Pons (tissue), 1 donor: ENCODE measurements at regions not wholly inside any gene's neighbourhood (a gene's known extent, or its start where the extent isn't known, plus 50 kb on each side); places are given as distances from the start of the nearest gene placed in this dataset.
"Not testable (repeated sequence)": the region's sequence is repeated elsewhere in the genome, so short reads cannot be mapped to it uniquely, and the experiment has no call there.

Experiments
- DNase-seq: peaks from one replicate; pipeline ENCODE4 v3.0.0-alpha.2; 2016; ENCODE audit warnings: low spot score

DNA sequence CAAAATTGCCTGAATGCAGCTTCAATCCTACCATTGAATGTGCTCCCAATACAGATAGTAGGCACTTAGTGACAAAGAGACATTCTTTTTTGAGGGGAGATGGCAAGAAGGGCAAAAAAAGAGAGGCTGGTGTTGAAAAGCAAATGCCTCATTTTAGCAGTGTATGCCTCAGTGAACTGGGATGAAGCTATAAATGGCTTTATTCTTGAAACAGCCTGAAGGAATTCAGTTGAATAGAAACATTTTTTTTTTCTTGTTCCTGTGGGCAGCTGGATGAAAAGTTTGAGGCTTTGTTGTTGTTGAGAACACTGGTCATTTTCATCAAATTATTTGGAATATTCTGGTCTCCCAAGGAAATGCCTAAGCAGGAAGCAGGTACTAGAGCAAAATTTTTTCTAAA is 228.9 kb downstream of the RNF144A start:
- peak; percentile 10 for DNase-seq

DNA sequence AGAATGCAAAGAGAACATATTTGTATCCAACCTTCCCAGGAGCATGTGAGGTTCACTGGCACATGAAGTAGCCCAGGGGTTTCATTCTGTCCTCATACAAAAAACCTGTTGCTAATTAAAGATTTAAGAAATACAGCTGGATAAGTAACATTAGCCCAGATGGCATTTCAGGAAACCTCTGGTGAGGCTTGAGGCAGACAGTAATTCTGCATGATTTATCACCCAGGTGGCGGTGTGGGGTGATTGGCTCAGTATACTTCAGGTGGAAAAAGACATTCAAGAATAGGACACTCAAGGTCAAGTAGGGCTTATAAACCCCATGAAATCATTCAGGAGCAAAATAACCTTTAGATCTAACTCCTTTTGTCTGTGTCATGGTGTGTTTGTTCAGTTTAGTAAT is 237.4 kb downstream of the RNF144A start:
- DNase-seq = no peak

DNA sequence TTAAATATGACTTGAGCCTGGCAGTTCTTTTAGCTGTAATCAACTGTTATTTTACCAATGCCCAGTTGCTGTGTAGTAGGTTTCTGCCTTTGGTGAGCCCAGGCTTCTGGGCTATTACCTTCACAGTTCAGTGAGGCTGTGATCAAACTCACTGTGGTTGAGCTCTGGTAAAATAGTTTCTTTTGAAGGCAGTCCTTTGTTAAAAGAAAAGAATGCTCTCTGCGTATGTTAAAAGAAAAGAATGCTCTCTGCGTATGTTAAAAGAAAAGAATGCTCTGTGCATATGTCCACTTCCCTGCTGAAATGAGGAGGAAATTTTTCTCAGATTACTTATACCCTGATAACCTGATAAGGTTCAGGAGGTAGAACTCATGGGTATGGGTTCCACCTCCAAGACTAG is 244.3 kb downstream of the RNF144A start:
- no peak for DNase-seq

DNA sequence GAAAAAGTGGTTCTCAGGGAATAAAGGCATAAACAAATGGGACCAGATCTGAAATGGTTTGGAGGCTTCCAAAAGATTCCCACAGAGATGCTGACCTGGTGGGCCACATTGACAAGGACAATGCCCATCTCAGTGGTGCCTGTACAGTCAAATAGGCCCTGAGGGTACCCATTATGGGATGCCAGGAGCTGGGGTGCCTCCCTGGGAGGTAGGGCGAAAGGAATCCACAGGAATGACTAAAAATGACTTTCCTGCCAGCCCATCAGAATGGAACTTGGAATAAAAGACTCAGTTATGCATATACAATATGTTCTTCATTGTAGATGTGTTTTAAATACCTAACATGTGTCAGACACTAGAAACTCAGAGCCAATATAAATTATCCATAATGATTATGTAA is 248.5 kb downstream of the RNF144A start:
- no peak for DNase-seq

DNA sequence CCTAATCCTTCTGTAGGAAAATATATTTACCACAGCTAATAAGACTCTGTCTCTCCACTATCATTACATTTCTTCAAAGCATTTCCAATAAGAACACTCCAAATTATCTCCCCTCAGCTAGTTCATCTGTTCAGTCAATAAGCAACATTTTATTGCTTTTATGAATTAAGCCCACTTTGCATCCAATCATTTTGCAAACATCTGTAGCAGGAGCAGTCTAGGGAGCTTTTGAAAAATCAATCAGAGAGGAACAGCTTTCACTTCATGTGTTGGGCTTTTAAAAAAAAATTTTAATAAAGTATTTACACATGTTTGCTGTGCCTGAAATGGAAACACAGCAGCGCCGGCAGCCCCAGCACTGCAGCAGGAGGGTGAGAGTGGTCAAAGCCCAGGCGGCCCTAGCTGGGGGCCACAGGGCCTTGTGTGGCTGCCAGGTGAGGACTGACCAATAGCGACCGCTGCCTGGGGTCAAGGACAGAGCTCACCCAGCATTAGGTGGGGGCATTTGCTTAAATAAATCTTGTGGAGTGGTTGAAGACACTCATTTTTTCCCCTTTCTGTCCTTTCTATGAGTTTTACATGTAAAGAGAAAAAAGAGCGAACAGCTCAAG is 250.7 kb downstream of the RNF144A start:
- DNase-seq = no peak

DNA sequence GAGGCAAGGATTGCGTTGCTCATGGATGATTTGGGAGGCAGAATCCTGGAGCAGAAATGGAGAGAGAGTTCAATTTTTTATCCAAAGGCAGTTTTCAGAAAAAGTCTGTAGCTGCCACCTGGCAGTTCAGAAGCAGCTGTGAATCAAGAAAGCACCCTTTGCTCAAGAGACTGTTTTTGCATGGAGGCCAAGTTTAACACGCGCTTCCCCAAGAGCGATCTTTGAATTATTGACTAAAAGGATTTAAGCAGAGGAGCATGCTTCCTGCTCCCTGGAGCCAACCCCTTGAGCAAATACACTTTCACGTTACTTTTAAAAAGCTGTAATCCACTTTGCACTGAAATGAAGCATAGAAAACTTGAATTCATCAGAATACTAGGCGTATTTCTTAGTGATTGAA is 252.4 kb downstream of the RNF144A start:
- DNase-seq = no peak

DNA sequence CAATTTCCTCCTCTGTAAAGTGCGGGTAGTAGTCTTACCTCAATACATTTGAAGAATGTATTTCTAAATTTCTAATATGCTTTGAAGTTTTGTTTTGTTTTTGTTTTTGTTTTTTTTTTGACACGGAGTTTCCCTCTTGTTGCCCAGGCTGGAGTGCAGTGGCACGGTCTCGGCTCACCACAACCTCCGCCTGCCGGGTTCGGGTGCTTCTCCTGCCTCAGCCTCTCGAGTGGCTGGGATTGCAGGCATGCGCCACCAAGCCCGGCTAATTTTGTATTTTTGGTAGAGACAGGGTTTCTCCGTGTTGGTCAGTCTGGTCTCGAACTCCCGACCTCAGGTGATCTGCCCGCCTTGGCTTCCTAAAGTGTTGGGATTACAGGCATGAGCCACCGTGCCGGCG is 261.8 kb downstream of the RNF144A start:
- not testable (repeated sequence) for DNase-seq

DNA sequence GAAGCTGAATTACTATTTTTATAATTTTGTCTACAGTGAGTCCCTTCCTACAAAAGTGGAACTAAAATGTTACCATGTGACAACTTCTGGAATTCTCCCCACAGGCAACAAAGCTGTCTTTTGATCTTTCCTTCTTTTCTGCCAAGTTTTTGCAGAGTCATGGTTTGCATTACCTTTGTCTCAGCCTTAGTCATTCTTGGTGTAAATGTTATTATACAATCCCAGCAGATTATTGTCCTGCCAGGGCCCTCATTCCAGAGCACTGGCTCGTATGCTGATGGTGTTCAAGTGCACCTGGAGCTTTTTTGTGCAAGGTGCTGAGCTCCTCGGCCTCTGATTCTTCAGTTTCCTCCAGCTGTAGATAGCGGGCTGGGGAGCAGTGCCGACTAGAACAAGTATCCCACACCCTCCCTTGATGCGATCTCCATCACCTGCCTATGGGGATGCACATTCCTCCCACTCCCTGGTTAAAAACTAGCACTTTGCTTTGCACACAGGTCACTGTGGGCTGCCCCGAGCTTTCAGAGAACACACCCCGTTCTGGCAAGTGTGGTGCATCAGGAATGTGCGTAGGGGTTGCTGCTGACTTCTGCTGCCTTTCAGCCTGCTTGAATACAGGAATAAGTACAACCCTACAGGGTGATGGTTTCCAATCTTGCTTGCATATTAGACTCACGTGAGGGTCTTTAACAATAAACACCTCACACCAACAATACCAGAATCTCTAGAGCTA is 263.6 kb downstream of the RNF144A start:
- DNase-seq = peak; percentile 22

DNA sequence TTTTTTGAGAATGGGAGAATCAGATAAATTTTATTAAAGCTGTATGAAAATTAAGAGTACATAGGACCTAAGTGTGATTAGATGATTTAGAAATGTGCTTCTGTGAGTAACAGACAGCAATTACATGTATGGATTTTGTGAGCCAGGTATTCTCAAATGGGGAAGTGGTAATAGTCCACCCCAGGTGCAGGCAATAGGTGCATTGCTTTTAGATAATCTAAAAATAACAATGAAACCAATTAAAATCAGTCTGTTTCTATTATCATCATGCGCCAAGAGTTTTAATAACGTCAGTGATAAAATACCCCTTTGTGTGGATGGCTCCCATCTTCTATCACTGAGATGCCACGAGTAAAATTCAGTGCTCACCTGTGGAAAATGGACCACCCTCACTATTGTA is 265.3 kb downstream of the RNF144A start:
- DNase-seq = no peak

DNA sequence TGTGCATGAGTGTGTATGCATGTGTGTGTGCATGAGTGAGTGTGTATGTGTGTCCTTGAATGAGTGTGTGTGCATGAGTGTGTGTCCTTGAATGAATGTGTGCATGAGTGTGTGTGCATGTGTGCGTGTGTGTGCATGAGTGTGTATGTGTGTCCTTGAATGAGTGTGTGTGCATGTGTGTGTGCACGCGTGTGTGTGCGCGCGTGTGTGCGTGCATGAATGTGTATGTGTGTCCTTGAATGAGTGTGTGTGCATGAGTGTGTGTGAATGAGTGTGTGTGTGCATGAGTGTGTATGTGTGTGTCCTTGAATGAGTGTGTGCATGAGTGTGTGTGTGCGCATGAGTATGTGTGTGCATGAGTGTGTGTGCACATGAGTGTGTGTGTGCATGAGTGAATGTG is 271.9 kb downstream of the RNF144A start:
- DNase-seq = no peak

DNA sequence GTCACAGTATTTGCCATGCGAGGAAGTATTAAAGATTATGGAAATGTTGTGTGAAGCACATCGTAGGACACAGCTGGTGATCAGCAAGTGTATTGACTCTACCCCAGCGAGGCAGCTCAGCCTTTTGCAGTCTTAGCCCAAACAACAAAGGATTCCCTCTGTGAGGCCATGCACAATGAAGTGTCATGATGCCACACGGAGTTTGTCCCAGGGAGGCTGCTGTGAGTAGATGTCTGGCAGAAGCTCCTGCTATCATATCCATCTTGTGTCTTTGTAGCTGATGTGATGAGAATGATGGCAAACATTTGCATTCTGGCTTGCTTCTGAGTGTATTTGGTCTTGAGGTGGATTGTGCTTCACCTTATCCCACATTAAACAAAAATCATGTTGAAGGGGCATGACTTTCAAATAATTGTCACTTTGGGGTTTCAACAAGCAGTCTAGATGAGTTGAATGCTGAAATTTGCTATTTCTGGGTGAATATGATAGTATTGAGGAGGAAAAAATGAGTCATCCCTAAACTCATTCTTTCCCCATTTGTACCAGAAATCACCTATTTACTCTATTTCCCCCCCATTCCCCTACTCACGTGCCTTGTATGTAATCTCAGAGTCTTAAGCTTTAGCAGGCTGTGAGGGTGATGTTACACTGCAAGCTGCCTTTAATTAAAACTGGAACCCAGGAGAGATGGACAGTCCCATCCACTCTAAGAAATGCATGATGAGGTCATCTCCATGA is 273.5 kb downstream of the RNF144A start:
- DNase-seq = peak; percentile 20

DNA sequence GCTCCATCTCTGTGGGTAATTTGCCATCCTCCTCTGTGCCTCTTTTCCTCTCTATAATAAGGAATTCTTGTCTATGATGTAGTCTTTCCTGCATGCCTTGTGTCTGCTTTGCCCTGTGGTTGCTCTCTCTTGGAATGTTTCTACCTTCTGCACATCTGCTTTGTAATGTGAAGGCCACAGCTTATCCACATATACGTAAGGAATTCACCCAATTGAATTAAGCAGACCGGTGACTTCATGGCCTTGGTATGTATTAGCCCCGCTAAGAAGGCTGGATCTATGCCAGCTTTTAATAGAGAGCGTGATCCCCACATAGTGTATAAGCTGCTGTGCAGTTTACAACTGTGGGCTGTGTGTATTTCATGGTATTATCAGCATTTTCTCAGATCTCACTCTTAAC is 274.7 kb downstream of the RNF144A start:
- no peak for DNase-seq

DNA sequence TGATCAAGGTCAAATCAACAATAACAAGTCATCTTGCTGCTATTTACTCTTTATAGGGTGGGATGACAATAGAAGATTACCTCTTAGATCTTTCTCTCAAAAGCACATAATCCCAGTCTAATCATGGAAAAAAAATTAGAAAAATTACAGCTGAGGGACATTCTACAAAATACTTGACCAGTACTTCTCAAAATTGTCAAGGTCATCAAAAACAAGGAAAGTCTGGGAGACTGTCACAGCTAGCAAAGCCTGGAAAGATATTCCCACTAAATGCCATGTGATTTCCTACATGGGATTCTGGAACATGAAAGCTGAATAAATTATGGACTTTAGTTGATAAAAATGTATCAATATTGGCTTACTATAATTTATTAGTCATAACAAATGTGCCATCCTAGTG is 276.2 kb downstream of the RNF144A start:
- DNase-seq = no peak

DNA sequence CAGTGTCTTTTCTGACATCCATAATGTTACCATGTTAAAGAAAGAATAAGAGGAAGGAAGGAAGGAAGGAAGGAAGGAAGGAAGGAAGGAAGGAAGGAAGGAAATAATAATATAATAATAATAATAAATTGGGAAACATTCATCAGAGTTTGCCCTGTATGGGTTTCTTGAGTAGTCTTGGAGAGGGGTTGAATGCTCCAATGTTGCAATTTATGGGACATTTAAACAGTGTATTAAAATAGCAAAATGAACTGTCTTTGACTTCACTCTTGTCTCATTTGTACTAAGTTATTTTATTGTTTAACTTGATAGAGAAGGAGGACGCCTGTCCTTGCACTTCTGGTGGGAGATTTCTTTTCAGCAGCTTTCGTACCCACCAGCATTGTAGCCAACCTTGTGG is 277.7 kb downstream of the RNF144A start:
- no peak for DNase-seq

DNA sequence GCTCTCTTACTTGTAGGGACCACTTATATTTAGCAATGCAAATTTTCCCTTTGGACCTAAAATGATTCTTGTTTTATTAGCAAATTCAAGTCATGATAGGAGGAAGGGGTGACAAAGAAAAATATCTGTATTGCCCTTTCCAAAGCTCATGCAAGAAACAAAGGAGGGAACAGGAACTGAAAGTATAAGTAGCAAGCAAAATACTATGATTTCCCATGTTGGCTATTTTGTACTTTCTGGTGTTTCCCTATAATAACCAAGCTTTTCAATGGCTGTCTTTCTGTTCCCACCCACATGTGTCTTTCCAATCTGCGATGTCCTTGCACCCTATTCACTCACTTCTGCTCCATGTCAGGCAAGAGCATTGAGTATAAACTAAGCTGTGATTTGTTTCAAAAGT is 279.7 kb downstream of the RNF144A start:
- DNase-seq = no peak

DNA sequence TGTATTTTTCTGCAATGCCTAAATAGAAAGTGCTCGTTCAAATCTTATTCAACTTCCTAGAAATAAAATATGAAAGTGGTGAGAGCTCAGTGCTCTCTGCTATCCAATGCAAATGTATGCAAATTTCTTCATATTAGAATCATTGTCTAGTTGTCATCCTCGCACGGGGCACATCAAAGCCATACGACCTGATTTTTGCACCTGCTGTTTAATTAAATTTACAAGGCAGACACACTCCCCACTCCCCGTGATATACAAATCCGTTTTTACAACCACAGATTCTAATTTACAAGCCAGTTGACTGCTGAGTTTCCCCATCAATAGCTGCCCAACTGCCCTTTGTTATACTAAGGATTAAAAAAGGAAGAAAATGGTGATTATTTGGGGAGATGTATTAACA is 284.6 kb downstream of the RNF144A start:
- no peak for DNase-seq

DNA sequence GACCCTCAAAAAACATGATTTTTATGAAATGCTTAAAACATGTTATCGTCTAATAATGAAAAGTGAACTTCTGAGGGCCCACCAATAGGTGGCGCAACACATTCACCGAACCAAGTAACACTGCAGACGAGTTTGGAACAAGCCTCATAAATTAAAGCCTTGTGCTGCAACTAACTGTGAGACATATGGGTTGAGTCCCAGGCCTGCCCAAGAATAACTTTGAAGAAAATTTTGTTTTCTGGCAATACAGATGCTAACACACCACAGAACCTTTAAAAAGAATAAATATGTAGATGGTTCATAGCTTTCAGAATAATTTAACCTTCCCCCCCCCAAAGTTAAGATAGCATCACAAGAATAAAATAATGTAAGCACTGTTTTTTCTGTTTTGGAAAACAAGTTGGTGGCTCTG is 285.9 kb downstream of the RNF144A start:
- DNase-seq = peak; percentile 69

DNA sequence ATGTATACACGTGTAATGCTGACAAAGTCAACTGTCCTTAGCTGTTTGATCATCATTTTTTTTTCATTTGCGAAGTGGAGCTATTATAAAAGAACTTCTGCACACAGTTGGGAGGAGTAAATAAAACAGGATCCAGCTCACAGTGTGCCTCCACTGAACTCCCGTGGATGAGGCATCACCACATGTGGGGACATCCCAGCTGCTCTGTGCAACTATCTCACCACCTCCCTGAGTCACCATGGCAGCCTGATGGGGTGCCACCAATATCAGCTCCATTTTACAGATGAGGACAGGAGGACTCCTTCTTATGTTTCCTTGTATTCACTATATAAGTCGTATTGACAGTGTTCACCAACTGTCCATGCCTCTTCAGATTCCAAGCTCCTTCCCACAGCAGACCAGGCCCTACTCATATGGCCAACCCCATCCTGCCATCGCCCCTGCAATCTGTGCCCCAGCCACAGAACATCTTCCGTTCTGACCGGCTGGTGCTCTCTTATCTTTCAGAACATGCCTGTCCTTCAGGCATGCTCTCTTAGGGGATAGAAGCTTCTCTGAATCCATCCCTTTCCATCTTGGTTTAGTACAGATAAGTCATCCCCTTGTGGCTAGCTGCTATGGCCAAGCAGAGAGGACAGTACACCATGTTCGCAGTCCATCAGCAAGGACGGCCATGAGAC is 288.1 kb downstream of the RNF144A start:
- DNase-seq = no peak

DNA sequence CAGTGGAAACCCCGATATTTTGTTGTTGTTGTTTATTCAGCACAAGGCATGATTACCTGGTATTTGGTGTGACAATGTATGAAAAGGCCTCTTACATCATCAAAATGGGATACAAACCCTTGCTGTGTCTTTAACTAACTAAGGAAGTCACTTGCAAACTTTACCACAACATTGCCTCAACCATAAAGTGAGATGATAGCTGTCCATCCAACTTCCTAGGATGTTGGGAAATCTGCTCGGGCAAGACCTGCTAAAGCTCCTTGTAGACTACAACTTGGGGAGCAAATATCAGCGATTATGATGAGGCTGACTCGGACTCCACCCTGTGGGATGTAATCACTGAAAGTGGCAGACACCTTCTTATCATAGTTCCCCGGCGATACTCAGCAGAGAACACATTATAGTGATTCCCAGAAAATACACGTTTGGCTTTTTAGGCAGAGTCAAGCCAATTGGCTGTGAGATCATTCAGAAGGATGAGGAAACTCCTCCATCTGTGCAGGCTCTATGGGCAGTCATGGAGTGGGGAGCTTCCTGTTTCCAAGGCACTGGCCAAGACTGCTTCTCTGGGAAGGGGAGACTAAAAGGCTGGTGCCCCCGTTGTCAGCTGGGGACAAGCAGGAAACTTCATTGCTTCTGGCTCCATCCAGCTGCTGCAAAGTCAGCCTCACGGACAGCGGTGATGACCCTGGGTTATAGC is 289.0 kb downstream of the RNF144A start:
- DNase-seq = no peak

DNA sequence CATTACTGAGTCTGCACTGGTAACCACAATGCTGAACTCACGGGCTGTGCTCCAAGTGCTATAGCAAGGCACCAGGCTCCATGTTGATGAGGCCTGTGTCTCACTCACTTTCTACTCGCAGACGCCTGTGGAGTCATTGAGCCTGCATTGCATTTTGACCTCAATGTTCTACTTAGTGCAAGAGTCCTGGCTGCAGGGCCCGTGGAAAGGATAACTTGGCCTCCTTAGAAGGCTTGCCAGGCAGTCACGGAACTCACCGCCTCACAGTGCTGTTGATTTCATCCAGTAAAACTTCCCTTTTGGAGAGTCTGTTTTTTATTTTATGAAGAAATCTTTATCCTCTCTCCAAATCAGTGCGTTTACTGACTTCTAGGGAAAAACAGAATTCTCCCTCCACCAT is 290.4 kb downstream of the RNF144A start:
- DNase-seq = no peak

DNA sequence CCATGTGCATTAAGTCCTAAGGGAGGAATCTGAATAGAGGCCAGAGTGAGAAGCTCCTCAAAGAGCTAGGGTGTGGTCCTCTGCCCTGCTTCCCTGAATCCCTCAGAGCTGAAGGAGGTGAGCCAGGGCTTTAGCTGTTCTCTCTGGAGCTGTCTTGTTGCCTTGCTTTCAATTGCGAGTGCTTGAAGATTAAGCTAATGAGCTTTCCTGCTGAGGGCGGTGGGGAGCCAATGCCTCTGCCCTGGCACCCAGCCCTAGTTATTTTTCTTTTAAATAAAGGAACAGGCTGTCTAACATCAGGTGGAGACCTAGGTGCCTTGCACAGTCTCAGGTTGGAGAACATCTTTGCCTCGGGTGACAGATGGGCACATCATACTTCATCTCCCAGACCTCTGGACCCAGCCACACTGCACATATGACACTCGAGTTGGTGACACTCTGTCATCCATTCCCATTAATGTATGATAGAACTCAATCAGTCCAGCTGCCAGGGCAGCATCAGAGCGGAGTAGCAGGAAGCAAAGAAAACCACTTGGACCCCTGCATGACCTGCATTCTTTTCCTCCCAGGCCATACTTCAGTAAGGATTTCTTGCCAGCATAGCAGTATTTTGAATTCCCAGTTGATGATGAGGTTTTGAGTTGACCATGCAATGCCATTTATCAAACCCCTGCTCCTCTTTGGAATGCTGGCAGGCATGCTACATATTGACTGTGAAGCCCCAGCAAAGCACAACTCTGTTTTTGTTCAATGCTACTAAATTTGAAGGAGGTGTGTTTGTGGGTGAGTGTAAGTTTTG is 292.7 kb downstream of the RNF144A start:
- no peak for DNase-seq
